GM23248 (cell line): ENCODE measurements at regions not wholly inside any gene's neighbourhood (a gene's known extent, or its start where the extent isn't known, plus 50 kb on each side); places are given as distances from the start of the nearest gene placed in this dataset.

Experiments
- EZH2 ChIP-seq: fragments of 200-600 bp; sonication (generic); IDR thresholded peaks from 2 replicates; pipeline ENCODE4 v1.6.1; 2018; ENCODE audit warnings: antibody characterized with exemption, mild to moderate bottlenecking; ENCODE audit not compliant: insufficient read depth, poor library complexity, severe bottlenecking
- EZH2phosphoT487 ChIP-seq: fragments of 200-600 bp; sonication (generic); IDR thresholded peaks from 2 replicates; pipeline ENCODE4 v1.6.1; 2018; ENCODE audit warnings: antibody characterized with exemption, moderate library complexity, mild to moderate bottlenecking, low read depth; ENCODE audit not compliant: insufficient read depth

- TF ChIP-seq EZH2 (no peak), EZH2phosphoT487 (no peak)
Observed at GRCh38 chr1:191729742-191730141, 428.5 kb upstream of the RGS18 start.
